ENCODE measurements at regions not wholly inside any gene's neighbourhood (a gene's known extent, or its start where the extent isn't known, plus 50 kb on each side); places are given as distances from the start of the nearest gene placed in this dataset.
"Not testable (repeated sequence)": the region's sequence is repeated elsewhere in the genome, so short reads cannot be mapped to it uniquely, and the experiment has no call there.

DNA sequence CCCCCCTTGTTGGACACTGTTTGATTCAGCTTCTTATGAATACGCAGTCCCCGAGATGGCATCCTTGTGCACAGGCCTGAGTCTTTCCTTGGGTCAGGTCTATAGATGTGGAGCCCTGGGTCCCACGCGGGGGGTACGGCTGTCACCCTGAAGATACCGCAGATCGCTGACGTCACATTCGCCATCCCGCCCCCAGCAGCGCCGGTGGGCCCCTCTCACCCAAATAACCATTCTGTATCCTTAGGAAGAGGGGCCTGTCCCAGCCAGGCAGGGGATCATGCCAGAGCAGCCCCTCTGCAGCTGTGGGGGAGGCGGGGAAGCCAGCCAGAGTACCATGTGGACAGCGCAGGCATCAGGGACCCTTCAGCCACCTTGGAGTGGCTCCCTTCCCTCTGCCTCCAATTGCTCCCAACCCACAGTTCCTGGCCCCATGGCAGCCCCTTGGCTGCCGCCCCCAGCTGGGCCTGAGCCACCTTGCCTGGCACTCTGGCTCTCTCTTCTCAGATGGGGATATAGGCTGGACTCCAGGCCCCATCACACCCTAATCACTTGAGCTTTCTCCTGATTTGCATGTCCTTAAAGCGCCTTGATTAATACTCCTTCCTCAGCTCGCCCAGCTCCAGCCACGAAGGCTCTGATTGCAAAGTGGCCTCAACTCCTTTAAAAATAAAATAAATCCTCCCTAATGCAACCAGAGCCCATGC, 189.8 kb downstream of the C9orf50 start:
- no peak for DNase-seq

DNA sequence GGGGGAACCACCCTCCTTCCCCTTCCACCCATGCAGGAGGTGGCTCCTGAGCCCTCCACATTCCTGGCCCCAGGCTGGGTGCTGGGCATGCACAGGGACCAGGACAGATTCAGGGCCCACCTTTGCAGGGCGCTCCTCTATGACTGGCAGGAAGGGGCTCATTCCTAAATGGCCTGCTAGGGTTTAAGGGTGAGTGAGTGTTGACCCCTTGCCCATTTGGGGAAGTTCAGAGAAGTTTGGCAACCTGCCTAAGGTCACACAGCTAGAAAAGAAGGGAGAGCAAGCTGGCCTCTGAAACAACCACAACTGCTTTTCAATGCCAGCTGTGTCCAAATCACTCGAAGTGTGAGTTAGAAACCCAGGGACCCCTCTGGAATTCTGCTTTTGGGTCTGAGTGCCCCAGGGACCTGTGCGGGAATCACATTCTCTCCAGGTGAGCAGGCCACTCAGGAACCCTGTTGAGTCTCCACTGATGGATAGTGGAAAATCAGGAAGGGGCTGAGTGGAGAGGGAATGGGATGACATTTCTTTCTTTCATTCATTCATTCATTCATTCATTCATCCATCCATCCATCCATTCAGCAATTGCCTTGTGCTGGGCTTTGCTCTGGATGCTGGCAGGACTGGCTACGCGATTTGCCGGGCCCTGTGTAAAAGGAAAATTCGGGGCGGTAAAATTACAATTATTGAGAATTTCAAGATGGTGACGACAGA, 191.9 kb downstream of the C9orf50 start:
- DNase-seq: no peak

GRCh38 chr9:129427149-129427548, 193.8 kb downstream of the C9orf50 start:
- DNase-seq: no peak

DNA sequence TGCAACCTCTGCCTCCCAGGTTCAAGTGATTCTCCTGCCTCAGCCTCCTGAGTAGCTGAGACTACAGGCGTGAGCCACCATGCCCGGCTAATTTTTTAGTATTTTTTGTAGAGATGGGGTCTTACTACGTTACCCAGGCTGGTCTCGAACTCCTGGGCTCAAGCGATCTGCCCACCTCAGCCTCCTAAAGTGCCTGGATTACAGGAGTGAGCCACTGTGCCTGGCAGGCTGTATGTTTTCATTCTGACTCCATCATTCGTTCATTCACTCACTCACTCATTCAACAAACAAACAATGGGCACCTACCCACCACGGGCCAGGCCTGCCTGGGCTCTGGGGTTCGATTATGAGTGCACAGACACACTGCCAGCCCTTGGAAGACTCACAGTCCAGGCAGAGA, 197.1 kb downstream of the C9orf50 start:
- DNase-seq: not testable (repeated sequence)

DNA sequence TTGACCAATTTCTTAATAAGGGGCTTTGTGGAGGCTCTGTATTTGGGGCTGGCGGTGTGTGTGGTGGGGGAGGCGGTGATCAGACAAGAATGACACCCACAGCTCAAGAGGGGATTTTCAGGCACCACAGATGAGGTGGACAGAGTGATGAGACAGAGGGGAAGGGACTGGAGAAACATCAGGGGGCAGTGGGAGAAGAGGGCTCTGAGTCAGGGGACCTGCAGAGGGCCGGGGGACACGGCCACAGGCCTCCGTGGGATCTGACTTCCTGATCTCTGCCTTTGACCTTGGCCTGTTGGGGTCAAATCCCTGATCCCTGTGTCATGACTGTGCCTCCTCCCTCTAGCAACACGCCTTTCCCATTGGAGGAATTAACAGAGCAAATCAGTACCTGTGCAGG, 197.7 kb downstream of the C9orf50 start:
- DNase-seq: peak in 1 of 2 donors; percentile 18

GRCh38 chr9:129422843-129423192, 198.1 kb downstream of the C9orf50 start:
- no peak for DNase-seq

DNA sequence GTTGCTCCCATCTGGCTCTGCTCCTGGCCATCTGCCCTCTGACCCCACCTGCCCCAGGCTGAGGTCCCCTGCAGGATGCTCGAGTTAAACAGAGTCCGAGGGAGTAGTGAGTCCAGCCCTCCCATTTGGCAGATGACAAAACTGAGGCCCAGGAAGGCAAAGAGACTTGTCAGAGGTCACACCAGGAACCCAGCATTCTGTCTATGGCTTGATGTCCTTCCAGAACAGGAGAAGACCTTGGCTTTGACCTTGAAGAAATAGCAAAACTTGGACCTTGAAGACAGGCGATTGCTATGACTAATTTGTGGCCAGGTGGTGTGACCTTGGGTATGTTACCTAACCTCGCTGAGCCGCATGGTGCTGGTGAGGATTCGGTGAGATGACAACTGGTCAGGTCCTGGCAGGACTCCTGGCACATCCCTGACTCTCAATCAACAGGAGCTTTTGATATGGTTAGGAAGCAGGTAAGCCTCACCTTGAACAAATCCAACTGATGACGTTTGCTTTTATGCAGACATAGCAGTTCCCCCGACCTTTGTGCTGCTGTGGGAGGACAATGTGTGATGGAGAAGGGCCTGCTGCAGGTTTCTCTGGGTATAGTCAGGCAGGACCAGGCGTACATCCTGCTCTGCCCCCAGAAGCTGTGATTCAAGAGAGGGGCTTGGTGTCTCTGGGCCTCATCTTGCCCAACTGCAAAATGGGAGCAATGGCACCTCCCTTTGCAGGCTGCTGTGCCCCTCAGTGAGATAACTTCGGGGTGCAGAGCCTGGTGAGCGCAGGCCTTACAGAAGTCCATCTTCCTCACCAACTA, 198.7 kb downstream of the C9orf50 start:
- DNase-seq: no peak

GRCh38 chr9:129421371-129421770, 199.5 kb downstream of the C9orf50 start:
- no peak for DNase-seq

DNA sequence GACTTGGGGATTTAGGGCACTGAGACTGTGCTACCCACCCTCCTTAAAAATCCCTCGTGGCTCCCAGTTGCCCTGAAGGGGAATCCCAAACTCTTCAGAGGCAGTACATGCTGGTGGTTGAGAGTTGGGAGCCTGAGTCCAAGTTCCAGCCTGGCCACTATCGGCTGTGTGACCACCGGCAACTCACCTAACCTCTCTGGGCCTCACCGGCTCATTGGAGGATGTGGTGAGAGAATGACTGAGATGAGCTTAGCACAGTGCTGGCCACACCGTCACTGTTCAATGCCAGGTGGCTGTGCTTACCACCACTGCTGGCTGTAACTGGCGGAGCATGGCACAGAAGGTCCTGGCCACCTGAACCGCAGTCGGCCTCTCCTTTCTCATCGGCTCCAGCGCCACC, 200.2 kb downstream of the C9orf50 start:
- DNase-seq: no peak

DNA sequence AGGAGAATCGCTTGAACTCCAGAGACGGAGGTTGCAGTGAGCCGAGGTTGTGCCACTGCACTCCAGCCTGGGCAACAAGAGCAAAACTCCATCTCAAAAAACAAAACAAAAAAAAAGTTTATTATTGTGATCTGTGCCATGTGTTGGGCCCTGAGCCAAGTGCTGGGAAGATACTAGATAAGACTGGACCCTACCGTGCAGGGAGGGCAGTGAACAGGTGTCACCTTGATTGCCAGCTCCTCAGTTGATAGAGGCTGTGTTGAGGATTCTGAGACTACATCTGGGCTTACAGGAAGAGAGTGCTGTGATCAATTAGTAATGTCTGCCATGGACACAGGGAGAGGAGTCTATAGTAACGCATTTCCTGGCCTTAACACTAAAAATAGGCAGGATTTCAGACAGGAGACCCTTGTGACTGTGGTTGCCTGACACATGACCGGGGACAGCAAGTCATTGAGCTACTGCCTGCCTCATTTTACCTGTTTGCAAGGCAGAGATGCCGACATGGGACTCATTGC, 201.5 kb downstream of the C9orf50 start:
- no peak for DNase-seq

DNA sequence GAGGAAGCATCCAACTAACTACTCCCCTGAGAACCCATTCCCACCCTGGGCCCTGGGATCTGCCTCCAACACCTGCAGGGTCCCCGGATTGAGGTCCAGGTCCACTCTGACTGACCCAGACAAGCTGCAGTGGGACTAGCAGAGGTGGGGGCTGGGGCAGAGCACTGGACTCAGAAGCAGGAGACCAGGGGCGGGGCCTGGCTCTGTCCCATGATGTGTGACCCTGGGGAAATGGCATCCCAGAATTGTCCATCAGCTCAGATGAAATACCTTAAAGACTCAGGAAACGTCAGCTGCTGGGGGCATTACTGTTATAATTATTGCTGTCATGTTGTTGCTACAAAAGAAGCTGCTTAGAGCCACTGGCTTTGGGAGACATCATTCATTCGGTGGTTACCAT, 202.4 kb downstream of the C9orf50 start:
- DNase-seq: no peak

- DNase-seq: peak in 1 of 2 donors; percentile 27
Observed at GRCh38 chr9:129416821-129417539, 203.9 kb downstream of the C9orf50 start.

GRCh38 chr9:129415942-129416651, 204.8 kb downstream of the C9orf50 start:
- DNase-seq: no peak

GRCh38 chr9:129414993-129415941, 205.6 kb downstream of the C9orf50 start:
- DNase-seq: no peak

- DNase-seq: peak; percentile 46 to 55
Observed at GRCh38 chr9:129414377-129414992, 206.4 kb downstream of the C9orf50 start.

GRCh38 chr9:129413537-129414376, 207.1 kb downstream of the C9orf50 start:
- peak; percentile 98 to 99 for DNase-seq

- DNase-seq: no peak
Observed at GRCh38 chr9:129412814-129413536, 207.9 kb downstream of the C9orf50 start.

DNA sequence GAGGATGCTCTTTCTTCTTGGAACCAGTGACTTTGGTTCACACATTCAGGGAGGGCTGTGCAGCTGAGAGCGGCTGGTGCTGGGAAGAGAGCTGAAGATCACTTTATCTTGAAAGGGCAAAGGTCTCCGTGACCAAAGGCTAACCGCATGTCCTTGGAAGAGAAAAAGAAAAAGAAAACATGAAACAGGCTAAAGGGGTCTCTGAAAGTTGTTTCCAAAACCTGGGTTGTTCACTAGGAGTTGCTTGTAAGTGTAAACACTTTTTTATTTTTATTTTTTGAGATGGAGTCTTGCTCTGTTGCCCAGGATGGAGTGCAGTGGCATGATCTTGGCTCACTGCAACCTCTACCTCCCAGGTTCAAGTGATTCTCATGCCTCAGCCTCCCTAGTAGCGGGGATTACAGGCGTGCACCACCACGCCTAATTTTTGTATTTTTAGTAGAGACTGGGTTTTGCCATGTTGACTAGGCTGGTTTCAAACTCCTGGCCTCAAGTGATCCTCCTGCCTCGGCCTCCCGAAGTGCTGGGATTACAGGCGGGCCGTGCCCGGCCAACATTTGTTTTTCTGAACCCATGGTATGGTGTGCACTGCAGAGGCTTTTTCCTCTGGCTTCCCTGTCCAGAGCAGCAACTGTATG, 208.6 kb downstream of the C9orf50 start:
- not testable (repeated sequence) for DNase-seq
